Left lobe of liver (tissue), 2 donors: ENCODE measurements at regions not wholly inside any gene's neighbourhood (a gene's known extent, or its start where the extent isn't known, plus 50 kb on each side); places are given as distances from the start of the nearest gene placed in this dataset.

ENCODE experiments used
- ATAC-seq: fragments of 200-7000 bp; cut with Tn5 transposase; one replicate; pipeline ENCODE4 v1.9.1; 2020; ENCODE audit warnings: mild to moderate bottlenecking, moderate library complexity
- DNase-seq: peaks from one replicate; pipeline ENCODE4 v3.0.0-alpha.2; 2020; ENCODE audit warnings: low spot score
- donor health status: DM: no; HTN: no; CAD: no; lungs with moderate emphysema.
- donor health status: DM: no; HTN: yes; CAD: no.

DNA sequence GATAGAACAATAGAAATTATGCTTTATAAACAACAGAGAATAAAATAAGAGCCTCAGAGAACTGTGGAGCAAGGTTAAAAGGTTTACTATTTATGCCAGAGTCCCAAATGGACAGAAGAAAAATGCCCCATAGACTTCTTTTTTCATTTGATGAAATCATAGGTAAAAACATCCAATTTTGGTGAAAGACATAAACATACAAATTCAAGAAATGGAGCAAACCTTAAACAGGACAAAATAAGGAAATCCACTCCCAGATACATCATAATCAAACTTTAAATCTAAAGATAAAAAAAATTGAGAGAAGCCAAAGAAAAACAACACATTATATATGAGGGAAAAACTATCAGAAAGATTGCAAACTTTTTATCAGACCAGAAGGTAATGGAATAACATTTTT is 182.8 kb downstream of the GADD45G start:
- ATAC-seq (no peak), DNase-seq (no peak)

DNA sequence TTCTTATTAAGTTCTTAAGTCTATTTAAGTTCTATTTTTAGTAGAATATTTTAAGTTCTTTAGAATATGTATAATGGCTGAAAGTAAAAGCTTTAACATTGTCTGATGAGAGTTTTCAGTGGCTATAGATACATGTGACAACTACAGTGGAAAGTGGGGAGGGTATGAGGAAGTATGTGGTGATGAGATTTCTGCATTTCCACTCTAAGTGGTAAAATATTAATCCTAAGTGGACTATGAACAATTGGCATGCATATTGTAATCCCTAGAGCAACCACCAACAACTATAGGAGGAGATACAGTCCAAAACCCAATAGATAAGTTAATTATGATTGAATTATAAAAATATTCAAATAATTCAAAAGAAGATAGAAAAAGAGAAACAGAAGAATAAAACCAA is 183.6 kb downstream of the GADD45G start:
- DNase-seq: no peak
- ATAC-seq: peak; percentile 51

DNA sequence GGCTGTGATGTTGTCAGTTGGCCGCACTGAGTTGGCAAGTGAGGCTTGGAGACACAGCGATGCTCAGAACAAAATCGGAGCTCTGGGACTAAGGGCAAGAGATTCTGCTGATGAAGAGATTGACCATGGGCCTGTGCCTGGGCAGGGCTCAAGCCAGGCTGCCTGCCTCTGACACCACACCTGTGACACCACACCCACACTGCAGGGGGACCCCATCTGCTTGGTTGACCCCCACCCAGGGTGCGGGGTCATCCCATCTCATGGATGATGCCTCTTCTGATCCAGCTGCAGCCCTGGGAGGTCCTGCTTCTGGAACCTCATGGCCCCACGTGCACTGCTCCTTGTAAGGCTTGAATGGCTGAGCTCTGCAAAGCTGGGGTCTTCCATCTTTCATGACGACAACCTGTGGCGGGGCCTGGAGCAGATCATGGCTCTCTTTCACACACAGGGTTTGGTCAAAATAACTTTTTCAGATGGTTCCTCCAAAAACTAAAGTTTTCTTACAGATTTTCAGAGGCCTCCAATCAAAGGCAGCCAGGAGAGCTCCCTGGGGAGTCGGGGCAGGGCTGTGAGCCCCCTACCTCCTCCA is 185.2 kb downstream of the GADD45G start:
- DNase-seq (no peak), ATAC-seq (no peak)

DNA sequence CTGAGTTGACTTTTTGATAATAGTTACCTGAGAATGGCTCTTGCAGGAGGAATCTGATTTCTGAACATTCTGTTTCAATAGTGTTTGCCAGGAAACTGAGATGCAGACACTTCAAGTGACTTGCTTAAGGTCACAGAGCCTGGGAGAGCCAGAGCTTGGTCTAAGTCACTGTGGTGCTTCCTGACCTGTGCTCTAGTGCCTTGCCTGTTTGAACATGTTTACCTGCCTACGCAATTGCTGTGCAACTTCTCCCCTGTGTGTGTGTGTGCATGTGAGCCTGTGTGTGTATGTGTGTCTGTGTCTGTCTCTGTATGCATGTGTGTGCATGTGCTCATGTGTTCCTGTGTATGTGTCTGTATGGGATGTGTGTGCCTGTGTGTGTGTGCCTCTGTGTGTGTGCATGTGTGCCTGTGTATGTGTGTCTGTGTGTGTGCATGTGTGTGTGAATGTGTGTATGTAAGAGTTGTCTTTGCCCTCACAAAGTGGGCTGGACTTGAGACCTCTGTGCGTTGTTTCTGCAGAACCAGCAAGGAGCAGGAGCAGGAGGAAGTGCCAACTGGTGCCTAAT is 185.8 kb downstream of the GADD45G start:
- ATAC-seq (peak; percentile 47), DNase-seq (no peak)

DNA sequence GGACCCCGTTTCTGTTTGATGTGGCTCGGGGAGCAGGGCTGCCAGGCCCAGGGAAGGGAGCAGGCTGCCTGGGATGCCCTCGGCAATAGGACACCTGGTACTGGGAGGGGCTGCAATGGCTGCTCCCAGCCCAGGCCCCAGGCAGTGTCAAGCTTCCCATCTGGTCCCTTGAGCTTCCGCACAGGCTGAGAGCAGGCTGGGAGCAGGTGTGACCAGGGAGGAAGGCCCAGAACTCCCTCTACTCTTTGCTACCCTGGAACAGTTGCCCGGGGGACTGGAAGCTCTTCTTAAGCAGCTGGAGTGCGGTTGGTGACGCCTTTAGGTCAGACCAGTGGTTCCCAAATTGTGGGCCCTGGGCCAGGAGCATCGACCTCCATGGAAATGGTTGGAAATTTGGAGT is 186.9 kb downstream of the GADD45G start:
- ATAC-seq: no peak
- DNase-seq: peak; percentile 38

DNA sequence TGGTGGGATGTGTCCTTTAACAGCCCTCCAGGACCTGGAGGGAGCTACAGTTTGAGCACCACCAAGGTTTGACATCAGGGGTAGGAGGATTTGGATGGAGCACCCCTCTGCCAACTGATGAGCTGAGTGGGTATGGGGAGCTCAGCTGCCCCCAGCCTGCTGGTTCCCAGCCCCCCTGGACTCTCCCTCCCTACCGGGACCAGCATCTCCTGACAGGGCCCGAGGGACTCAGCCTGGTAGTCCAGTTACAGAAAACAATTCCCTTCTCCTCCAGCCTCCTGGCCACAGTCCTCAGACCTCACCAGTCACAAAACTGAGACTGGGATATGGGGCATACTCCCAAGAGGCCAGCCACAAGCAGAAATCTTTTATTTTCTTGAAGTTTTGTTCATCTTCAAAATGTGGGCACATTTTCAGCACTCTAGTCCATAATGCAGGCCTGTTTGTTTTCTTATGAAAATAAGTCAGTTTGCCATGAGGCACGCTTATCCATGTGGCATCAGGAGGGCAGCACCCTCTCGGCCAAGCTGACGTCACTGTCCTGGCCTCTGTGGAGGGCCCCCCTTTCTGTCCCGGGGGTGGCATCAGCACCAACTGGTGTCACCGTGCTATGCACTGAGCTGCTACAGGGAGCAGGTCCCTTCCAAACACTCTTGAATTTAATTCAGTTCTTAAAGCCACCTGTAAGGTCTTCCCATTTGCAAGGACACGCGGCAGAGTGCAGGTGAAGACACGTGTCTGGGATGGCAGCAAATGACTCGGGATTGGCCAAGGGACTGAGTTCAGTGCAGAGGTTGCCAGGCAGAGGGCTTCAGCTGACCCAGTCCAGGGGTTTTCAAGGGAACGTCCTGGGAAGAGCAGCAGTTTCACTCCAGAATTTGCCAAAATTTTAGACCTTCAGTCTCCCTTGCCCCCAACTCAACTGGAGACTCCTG is 187.6 kb downstream of the GADD45G start:
- DNase-seq: peak; percentile 64
- ATAC-seq: peak; percentile 54

DNA sequence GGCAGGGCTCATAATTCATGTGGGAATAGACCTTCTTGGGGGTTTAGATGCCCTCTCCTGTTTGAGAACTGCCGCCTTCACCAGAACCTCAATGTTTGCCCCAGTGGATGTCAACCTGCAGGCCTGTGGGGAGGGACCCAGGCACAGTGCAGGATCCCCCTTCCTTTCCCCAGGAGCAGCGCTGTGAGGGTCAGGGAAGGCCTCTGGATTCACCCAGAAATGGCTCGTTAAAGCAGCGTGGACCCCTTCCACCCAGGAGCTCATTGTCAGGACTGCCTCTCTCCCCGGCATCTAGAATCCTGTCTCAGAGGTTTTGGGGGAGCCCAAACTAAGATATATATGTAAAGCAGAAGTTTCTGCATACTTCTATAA is 188.3 kb downstream of the GADD45G start:
- DNase-seq (no peak), ATAC-seq (peak; percentile 1)

DNA sequence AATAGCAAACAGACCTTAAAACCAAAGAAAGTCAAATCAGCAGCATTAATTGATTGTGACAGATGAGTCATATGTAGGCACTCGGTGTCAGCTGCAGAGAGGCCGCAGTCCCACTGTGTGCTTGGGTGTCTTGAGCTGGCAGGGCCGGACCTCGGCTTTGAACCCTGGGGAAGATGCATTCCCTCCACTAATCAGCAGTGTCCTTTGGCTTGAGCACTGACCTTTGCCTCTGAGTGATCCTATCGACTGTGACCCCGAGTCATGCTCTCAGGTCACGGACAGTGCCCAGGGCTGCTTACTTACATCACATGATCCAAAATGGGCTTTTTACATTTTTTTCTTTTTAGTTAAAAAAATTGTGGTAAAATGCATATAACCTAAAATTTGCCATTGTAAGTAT is 188.7 kb downstream of the GADD45G start:
- DNase-seq (peak; percentile 86), ATAC-seq (peak; percentile 82)

DNA sequence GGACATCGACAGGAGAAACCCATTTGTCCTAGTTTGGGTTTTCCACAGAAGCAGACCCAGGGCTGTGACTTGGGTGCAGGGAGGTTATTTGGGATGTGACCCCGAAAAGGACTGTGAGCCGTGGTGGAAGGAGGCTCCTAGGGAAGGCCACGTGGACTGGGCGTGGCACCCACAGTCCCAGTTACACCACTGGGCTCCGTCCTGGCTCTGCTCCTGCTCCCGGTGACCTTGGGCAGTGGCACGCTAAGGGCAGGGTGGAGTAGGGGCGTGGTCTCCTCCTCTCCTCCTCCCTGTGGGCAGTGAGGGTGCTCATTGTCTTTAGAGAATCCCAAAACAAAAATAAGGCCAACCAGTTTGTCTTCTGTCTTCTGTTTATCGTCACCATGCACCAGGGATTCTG is 190.1 kb downstream of the GADD45G start:
- ATAC-seq (peak; percentile 55), DNase-seq (peak; percentile 76)

DNA sequence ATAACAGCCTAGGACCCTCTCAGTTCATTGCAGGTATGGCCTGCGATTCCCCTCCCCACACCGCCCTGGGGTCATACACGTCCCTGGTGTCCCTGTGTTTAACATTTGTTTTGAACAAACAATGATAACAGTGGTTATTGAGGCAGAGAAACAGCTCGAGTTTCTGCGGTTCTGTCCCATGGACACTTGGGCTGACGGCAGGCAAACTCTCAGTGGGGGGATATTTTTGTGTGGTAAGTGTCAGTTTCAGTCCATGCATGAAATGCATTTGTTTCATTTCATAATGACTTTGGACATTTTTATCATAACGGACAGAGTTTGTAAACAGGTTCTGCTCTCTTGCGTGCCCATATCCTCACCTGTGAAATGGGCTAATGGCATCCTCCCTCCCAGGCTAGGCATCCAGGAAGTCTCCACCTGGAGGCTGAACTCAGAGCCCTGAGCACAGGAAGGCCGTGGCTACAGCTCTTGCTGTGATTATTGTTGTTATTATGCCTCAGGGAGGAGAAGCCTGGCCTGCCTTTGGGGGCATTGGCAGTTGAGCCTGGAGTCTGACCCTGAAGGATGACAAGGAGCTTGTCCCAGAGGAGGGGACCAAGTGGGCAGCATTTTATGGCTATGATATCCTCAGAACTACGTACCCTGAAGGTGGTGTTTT is 190.9 kb downstream of the GADD45G start:
- DNase-seq: no peak
- no peak for ATAC-seq

DNA sequence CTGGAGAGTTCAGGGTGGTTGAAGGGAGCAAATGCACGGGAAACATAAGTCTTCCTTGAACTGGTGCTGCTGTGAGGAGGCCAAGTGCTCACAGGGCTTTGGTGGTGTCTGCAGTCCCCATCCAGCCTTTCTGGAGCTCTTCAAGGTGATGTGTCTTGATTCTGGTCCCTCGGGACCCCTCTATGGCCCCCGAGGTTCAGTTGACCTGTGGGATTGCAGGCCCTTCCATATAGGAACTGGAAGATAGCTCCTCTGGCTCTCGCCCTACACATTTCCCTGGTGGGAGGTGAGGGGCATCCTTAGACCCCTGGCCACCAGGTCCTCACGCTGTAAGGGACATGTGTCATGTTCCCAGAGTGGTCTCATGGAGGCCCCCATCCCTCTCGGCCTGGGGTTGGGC is 191.8 kb downstream of the GADD45G start:
- ATAC-seq (no peak), DNase-seq (no peak)

DNA sequence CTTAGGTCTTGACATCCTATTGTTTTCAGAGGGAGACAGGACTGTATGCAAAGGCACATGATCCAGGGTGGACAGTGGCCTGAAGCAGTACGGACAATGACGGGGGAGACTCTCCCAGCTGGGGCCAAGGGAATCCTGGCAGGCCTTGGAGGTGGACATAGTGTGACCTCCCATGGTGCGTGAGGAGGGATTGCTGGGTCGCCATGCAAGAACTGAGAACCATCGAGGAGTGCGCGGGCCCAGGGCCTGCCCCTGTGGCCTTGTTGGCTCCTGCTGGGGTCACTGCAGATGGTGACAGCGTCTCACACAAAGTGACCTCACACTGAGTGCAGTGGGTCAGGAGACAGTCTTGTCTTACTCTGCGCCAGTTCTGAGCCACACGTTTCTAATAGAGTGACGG is 192.4 kb downstream of the GADD45G start:
- no peak for ATAC-seq
- no peak for DNase-seq

DNA sequence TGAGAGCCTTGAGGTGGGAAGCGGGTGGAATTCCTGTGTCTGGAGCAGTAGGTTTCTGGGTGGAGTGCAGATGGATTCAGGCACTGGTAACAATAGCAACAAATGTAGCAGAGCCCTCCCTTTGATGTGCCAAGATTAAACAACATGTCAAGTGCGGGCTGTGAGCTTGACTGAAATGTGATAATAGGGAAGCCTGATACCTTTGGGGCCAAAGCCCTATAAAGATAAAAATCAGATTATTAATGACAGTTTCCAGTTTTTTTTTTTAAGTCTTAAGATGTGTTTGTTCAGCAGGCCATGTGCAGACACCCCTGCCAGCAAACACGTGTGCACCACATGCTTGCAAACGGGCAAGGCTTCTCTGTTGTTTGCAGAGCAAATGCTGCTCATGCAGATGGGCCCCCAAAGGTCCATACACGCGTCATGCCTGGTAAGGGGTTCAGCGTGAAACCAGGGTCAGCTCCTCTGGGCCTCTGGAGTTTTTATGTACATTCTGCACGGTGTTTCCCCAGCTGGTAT is 193.2 kb downstream of the GADD45G start:
- no peak for DNase-seq
- peak; percentile 12 for ATAC-seq

DNA sequence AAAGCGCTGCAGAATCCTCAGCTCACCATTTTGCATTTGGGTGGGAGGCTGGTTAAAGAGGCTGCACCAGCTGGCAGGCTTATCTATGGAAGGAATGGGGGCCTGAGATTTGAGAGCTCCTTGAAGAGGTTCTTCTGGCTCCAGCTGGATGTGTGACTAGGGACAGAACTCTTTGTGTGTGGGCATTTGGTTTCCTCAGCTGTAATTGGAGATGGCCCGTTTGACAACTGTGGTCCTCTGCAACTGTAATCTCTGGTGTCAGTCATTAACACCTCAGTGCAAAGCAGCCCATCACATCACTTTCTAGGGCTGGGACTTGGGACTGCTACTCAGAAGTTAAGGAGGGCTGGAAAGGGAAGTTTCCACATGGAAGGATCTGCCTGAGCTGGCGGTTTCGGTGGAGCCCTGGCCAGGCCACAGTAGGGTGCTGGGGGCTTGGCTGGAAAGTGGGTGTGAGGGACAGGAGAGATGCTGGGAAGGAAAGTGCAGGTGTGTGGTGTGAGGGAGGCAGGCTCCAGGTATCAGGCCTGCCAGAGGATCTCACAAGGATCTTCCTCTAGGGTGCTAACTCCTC is 193.8 kb downstream of the GADD45G start:
- no peak for DNase-seq
- ATAC-seq: no peak

DNA sequence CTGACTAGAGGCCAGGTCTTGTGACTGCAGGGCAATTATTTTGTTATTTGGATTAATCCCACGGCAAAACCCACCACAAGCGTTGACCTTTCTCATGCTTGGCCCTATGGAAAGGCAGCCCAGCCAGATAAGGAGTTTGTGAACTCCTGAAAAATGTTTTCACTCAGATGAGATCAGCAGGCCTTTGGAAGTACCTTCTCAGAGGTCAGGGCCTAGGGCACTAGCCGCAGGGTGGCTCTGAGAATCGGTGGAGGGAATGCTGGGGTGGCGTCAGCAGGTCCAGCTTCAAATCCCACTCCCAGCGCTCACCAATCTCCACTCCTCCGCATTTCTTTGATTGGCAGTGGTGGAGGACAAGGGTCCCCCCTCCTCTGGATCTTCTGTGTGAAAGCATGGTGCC is 194.4 kb downstream of the GADD45G start:
- DNase-seq: no peak
- ATAC-seq: no peak

DNA sequence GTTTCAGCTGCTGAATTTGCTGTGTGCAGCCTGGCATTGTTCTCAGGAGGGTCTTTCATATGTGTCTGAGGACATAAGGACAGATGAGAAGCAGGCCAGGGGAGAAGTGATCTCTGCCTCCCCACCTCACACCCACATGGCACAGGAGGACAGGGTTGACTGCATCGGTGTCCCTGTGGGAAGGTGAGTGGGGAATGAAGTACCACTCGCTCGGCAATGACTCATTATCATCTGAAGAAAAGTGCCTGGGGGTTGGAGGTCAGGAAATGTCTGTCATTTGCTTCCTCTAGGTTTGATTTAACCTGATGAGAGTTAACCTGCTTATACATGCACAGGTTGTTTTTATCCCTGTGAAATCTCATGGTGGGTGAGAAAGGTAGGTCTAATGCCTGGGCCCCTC is 195.0 kb downstream of the GADD45G start:
- ATAC-seq (no peak), DNase-seq (no peak)

DNA sequence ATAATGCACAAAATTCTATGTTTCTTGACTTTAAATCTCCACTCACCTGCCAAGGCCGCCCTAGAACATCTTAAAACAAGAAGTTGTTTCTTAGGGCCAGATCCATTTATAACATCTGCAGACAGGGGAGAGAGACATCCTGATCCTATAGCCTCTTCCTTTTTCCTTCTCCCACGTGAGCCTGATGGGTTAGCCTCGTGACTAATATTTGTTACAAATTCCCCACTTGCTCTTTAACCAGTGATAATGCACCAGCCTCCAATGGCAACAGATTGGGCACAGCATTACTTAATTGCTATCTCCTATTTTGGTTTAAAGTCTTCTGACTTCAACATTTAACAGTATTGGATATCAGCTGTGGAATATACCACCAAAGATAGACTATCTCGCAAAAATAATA is 196.5 kb downstream of the GADD45G start:
- ATAC-seq: no peak
- no peak for DNase-seq

DNA sequence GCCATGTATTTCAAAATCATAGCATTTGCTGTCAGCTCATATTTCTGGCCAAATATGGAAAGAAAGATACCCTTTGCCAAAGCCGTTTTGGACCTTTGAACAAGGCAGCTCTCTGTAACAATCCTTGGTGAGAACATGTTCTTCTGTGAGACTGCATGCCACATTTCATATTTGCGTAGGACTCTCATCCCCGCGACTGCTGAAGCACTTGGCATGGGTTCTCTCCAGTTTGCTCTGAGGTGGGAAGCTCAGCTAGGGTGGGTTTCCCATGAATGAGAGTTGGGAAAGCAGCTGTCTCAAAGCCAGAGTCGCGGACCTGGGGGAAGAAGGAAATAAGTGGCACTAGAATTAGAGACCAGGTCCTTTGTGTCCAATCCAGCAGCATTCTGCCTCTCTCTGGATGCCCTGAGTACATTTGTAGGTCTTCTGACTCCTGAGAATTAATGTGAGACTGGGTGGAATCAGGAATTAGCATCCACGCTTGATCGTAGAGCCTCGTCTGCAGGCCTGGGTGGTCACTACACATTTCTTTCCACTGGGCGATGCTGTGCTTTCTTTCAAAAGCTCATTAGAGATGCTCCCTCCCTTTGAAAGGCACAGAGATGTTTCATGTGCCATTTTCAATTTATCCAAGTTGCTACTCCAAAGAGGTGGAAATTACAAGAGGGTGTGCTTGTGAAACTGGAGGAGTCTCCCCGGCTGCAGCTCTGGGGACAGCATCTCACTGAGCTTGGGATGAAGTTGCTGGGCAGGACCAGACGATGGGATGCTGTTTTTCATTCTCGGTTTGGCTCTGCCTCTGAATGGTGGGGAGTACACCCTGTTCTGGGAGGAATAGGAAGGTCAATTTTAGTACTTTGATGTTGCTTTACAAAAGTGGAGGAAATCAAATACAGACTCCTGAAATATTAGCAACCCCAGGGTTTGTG is 197.2 kb downstream of the GADD45G start:
- DNase-seq (no peak), ATAC-seq (peak; percentile 54)

DNA sequence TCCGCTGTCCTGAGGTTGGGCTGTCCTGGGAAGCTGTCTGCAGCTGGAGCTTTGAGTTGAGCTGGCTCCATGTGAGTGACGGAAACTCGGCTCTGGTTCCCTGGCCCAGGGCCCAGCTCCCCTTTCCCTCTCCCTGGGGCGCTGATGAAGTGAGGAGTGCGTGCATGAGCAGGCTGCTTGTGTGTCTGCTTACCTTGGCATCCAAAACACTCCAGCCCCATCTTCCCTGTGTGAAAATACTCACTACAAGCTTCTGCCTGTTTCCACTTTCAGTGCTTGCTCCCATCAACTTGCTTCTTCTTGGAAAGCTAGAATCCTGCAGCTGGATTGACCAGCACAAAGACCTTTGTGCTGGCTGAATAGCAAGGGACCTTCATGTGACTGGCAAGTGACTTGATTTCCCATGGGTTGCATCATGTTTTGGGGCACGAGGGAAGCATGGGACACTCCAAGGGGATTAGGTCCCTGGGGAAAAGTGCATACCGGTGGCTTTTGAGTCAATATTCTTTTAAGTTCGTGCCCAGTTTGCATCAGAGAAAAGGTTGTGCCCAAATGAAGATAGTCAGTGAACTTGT is 198.1 kb downstream of the GADD45G start:
- no peak for DNase-seq
- ATAC-seq: peak; percentile 24

DNA sequence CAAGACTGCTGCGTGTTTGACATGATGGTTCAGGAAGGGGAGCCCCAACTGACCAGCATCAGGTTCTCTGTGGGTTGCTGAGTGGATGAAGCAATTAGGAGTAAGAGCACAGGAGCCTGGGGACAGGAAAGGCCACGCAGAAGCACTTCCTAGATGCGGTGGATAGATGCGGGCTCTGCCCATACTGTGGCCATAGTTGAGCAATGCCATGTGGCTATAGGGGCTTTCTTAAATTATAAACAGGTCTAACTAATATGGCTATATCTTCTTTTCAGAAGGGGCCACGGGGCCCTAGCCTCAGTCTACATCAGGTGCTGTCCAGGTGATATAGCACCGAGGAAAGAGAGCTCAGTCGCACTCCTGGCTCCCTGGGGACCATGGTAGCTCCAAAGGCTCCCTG is 198.6 kb downstream of the GADD45G start:
- no peak for DNase-seq
- ATAC-seq: no peak
